ENCODE measurements at regions not wholly inside any gene's neighbourhood (a gene's known extent, or its start where the extent isn't known, plus 50 kb on each side); places are given as distances from the start of the nearest gene placed in this dataset.

DNA sequence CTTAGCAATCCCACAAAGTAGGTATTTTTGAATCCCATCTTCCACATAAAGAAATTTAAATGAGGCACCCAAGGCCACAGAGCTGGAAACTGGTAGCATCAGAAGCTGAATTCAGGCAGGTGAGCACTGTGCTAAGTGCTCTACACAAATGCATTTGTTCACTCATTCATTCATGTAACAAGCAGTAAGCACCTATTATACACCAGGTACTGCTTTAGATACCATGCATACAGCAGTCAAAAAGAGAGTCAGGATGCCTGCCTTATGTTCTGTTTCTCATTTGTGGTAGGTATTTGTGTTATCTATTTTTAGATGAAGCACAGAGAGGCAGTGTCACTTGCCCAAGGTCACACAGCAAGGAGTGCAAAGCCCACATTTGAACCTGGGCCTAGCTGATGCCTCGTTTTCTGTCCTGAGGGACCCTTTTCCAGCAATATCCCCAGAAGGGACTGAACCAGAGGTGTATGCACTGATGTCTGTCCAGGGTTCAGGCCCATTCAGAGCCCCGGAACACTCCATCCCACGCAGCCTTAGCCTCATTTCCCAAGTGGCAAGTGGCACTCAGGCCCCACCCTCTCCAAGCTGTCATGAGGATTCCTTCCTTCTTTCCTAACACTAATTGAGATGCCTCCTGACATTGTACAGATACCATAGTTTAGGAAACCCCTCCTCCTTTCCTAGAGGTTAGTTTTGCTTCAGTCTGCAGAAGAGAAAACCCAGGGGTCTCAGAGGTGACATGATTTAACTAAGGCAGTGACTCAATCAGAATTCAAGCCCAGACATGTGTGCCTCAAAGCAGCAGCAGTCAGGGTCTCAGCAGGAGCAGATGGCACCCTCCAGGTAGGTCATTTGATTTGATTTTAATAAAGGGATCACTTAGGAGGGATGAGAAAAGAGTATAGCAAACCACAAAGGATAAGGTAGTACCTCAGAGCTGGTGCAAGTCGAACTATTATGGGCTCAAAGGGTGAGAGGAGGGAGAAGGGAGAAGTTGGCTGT is 61.2 kb upstream of the SIRPA start:
- TF ChIP-seq, protein P1, sequence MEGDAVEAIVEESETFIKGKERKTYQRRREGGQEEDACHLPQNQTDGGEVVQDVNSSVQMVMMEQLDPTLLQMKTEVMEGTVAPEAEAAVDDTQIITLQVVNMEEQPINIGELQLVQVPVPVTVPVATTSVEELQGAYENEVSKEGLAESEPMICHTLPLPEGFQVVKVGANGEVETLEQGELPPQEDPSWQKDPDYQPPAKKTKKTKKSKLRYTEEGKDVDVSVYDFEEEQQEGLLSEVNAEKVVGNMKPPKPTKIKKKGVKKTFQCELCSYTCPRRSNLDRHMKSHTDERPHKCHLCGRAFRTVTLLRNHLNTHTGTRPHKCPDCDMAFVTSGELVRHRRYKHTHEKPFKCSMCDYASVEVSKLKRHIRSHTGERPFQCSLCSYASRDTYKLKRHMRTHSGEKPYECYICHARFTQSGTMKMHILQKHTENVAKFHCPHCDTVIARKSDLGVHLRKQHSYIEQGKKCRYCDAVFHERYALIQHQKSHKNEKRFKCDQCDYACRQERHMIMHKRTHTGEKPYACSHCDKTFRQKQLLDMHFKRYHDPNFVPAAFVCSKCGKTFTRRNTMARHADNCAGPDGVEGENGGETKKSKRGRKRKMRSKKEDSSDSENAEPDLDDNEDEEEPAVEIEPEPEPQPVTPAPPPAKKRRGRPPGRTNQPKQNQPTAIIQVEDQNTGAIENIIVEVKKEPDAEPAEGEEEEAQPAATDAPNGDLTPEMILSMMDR (conservative IDR thresholded peaks at IDR 0.05; ENCODE audit: low read length) = no peak
- TF ChIP-seq EZH2phosphoT487 (IDR thresholded peaks at IDR 0.05; ENCODE audit: borderline replicate concordance, low read depth, low read length) = no peak
